ENCODE measurements at regions not wholly inside any gene's neighbourhood (a gene's known extent, or its start where the extent isn't known, plus 50 kb on each side); places are given as distances from the start of the nearest gene placed in this dataset.
"Not testable (repeated sequence)": the region's sequence is repeated elsewhere in the genome, so short reads cannot be mapped to it uniquely, and the experiment has no call there.

DNA sequence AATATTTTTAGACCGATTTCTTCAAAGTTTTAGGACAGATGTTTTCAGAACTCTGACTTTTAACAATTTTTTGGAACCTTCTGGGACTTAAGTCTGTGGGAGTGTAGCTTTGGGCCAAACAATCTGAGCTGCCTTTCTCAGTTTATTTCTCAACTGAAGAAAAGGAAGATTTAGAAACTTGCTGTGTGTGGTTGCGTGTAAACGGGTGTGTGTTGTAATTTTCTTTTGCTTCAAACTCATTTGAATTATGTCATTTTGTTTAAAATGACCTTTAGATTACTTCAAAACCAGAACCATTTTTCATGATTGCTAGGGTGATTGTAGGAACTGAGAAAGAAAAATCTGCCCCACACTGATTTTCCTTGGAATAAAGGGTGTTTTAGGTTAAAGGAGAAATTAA lies 577.7 kb upstream of the GALNTL6 start:
- Histone ChIP-seq H3K4me1 (no peaks in the 10 kb centered on the region), H3K36me3 (no peaks in the 10 kb centered on the region), H3K4me3 (no peak overlapping the region), H3K9me3 (no peaks in the 10 kb centered on the region), H3K27ac (no peak overlapping the region), H3K27me3 (no peaks in the 10 kb centered on the region)
- no peak for DNase-seq
- ATAC-seq, result no peak
- intact Hi-C loops (cut with DNase I), result no loop called here
- WGBS (ENCODE audit: insufficient coverage, low coverage, low lambda C conversion rate, missing lambda C conversion rate), result 25% methylated on average over 3 of the region's 3 CpGs
- TF ChIP-seq, protein P1, sequence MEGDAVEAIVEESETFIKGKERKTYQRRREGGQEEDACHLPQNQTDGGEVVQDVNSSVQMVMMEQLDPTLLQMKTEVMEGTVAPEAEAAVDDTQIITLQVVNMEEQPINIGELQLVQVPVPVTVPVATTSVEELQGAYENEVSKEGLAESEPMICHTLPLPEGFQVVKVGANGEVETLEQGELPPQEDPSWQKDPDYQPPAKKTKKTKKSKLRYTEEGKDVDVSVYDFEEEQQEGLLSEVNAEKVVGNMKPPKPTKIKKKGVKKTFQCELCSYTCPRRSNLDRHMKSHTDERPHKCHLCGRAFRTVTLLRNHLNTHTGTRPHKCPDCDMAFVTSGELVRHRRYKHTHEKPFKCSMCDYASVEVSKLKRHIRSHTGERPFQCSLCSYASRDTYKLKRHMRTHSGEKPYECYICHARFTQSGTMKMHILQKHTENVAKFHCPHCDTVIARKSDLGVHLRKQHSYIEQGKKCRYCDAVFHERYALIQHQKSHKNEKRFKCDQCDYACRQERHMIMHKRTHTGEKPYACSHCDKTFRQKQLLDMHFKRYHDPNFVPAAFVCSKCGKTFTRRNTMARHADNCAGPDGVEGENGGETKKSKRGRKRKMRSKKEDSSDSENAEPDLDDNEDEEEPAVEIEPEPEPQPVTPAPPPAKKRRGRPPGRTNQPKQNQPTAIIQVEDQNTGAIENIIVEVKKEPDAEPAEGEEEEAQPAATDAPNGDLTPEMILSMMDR (IDR thresholded peaks at IDR 0.05), result no peak
- no peak for TF ChIP-seq POLR2A (IDR thresholded peaks at IDR 0.05)

DNA sequence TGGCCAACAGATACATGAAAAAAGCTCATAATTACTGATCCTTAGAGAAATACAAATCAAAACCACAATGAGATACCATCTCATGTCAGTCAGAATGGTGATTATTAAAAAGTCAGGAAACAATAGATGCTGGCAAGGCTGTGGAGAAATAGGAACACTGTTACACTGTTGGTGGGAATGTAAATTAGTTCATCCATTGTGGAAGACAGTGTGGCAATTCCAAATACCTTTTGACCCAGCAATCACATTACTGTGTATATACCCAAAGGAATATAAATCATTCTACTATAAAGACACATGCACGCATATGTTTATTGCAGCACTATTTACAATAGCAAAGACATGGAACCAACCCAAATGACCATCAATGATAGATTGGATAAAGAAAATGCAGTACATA lies 583.9 kb upstream of the GALNTL6 start:
- H3K27me3 ChIP-seq; ATAC-seq; H3K4me3 ChIP-seq; intact Hi-C loops (cut with DNase I); DNase-seq; H3K4me1 ChIP-seq; H3K36me3 ChIP-seq; H3K27ac ChIP-seq; H3K9me3 ChIP-seq: not testable (repeated sequence)
- WGBS (ENCODE audit: insufficient coverage, low coverage, low lambda C conversion rate, missing lambda C conversion rate), result 80% methylated on average over 1 of the region's 1 CpG

DNA sequence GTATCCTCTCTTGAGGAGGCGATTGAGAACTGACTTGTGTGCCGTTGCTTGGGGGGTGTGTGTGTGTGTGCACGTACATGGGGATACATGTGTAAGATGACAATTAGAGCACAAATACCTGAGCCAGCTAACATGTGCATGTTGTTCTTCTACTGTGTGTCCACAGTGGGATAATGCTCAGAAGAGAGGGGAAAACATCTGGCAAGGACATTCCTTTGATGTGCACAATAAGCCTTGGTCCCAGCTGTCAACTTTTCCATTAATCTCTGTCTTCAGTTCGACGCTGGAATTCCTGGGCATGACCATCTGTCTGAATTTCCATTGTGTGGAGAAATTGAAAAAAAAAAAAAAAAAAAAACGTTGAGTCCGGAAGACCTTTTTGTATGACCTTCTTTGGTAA lies 592.0 kb upstream of the GALNTL6 start:
- no peak overlapping the region for H3K4me3 ChIP-seq
- TF ChIP-seq, protein P1 (IDR thresholded peaks at IDR 0.05), result no peak
- no peak for TF ChIP-seq POLR2A (IDR thresholded peaks at IDR 0.05)
- no peaks in the 10 kb centered on the region for H3K4me1 ChIP-seq
- H3K36me3 ChIP-seq, result no peaks in the 10 kb centered on the region
- H3K27ac ChIP-seq, result no peak overlapping the region
- no peak for ATAC-seq
- no peaks in the 10 kb centered on the region for H3K27me3 ChIP-seq
- no peak for DNase-seq
- H3K9me3 ChIP-seq, result no peaks in the 10 kb centered on the region
- WGBS (ENCODE audit: insufficient coverage, low coverage, low lambda C conversion rate, missing lambda C conversion rate), result 32% methylated on average over 6 of the region's 7 CpGs
- intact Hi-C loops (cut with DNase I), result no loop called here

DNA sequence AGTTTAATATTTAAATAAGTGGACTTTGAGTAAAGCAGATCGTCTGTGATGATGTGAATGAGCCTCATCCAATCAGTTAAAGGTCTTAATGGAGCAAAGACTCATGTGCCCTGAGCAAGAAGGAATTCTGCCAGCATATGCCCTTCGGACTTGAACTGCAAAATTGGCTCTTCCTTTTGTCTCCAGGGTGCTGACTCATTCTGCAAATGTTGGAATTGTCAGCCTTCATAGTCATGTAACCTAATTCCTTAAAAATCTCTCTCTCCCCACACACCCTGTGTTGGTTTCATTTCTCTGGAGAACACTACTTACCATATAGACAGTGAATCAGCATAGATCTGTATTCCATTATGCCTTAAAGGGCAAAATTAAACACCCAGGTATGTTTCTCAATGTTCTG lies 609.8 kb upstream of the GALNTL6 start:
- DNase-seq (no peak), ATAC-seq (no peak)
- intact Hi-C loops (cut with DNase I), result no loop called here
- Histone ChIP-seq H3K9me3 (no peaks in the 10 kb centered on the region), H3K4me3 (no peak overlapping the region), H3K27ac (no peak overlapping the region), H3K27me3 (no peaks in the 10 kb centered on the region), H3K36me3 (no peaks in the 10 kb centered on the region), H3K4me1 (no peaks in the 10 kb centered on the region)
- TF ChIP-seq, protein P1 (IDR thresholded peaks at IDR 0.05), result no peak
- no peak for TF ChIP-seq POLR2A (IDR thresholded peaks at IDR 0.05)
- WGBS (ENCODE audit: insufficient coverage, low coverage, low lambda C conversion rate, missing lambda C conversion rate), result 29% methylated on average over 2 of the region's 2 CpGs

DNA sequence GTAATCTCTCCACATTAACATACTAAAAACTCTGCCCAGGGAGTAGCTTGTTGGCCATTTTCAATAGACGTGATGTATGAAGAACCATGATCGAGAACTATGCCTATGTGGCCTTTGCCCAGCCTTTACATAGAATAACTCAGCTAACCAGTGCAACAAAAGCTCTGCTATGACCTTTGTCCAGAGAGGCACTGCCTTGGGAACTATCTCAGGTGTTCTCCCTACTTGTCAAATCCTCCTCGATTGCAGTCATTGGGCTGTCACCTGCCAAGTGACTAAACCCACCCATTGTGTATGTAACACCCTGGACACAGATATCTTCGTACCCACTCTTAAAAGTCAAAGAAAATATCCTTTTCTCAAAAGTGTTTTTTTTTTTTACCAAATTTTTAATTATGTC lies 610.3 kb upstream of the GALNTL6 start:
- Histone ChIP-seq H3K27me3 (no peaks in the 10 kb centered on the region), H3K27ac (no peak overlapping the region), H3K4me1 (no peaks in the 10 kb centered on the region), H3K36me3 (no peaks in the 10 kb centered on the region), H3K9me3 (no peaks in the 10 kb centered on the region), H3K4me3 (no peak overlapping the region)
- DNase-seq, result no peak
- ATAC-seq, result no peak
- TF ChIP-seq POLR2A (IDR thresholded peaks at IDR 0.05), result no peak
- TF ChIP-seq, protein P1 (IDR thresholded peaks at IDR 0.05), result no peak
- WGBS (ENCODE audit: insufficient coverage, low coverage, low lambda C conversion rate, missing lambda C conversion rate), result 52% methylated on average over 3 of the region's 4 CpGs
- intact Hi-C loops (cut with DNase I), result no loop called here

Measured in right lobe of liver (tissue), 6 donors.